ENCODE measurements at regions not wholly inside any gene's neighbourhood (a gene's known extent, or its start where the extent isn't known, plus 50 kb on each side); places are given as distances from the start of the nearest gene placed in this dataset.

GRCh38 chr11:27783701-27784355 is 83.6 kb upstream of the BDNF start:
- no peak for DNase-seq (ENCODE audit: low spot score)
- FAIRE-seq: no peak

GRCh38 chr11:27777033-27777432 is 76.8 kb upstream of the BDNF start:
- no peak for FAIRE-seq

GRCh38 chr11:27773884-27774283 is 73.6 kb upstream of the BDNF start:
- no peak for FAIRE-seq
- DNase-seq (ENCODE audit: low spot score): no peak

More at GRCh38 chr11:27777033-27777432, 76.8 kb upstream of the BDNF start:
- DNase-seq (ENCODE audit: low spot score): no peak

GRCh38 chr11:27771516-27771915 is 71.3 kb upstream of the BDNF start:
- no peak for FAIRE-seq
- DNase-seq (ENCODE audit: low spot score): no peak

GRCh38 chr11:27770576-27770975 is 70.3 kb upstream of the BDNF start:
- peak; percentile 59 for FAIRE-seq
- peak; percentile 75 for DNase-seq (ENCODE audit: low spot score)

- no peak for FAIRE-seq
- DNase-seq (ENCODE audit: low spot score): no peak
These were observed 63.5 kb upstream of the BDNF start for GRCh38 chr11:27763736-27764135.

- DNase-seq (ENCODE audit: low spot score): no peak
- FAIRE-seq: no peak
These were observed 61.1 kb upstream of the BDNF start for GRCh38 chr11:27761356-27761755.

- DNase-seq (ENCODE audit: low spot score) (peak; percentile 71), FAIRE-seq (peak; percentile 87)
These were observed 57.7 kb upstream of the BDNF start for GRCh38 chr11:27757953-27758352.

- FAIRE-seq (peak; percentile 92), DNase-seq (ENCODE audit: low spot score) (peak; percentile 95)
These were observed 54.1 kb upstream of the BDNF start for GRCh38 chr11:27754035-27755017.
